Lower lobe of right lung (tissue), 2 donors: ENCODE measurements at regions not wholly inside any gene's neighbourhood (a gene's known extent, or its start where the extent isn't known, plus 50 kb on each side); places are given as distances from the start of the nearest gene placed in this dataset.

Source experiments
- ATAC-seq, 2 donors: fragments of 200-7000 bp; cut with Tn5 transposase; one replicate each; pipeline ENCODE4 v1.9.1; 2020 to 2022; ENCODE audit warnings: mild to moderate bottlenecking in 2 of 2, moderate library complexity in 2 of 2
- DNase-seq: peaks from one replicate; pipeline ENCODE4 v3.0.0-alpha.2; 2020
- H3K27ac ChIP-seq: fragments of 200-600 bp; one replicate; pipeline ENCODE4 v1.8.0; 2022
- H3K27me3 ChIP-seq: fragments of 200-600 bp; one replicate; pipeline ENCODE4 v1.8.0; 2022; ENCODE audit warnings: low read depth
- H3K36me3 ChIP-seq: fragments of 200-600 bp; one replicate; pipeline ENCODE4 v1.8.0; 2022; ENCODE audit warnings: mild to moderate bottlenecking
- H3K4me1 ChIP-seq: fragments of 200-600 bp; one replicate; pipeline ENCODE4 v1.8.0; 2022
- H3K4me3 ChIP-seq: fragments of 200-600 bp; one replicate; pipeline ENCODE4 v1.8.0; 2022; ENCODE audit warnings: mild to moderate bottlenecking
- H3K9me3 ChIP-seq: fragments of 200-600 bp; one replicate; pipeline ENCODE4 v1.8.0; 2022
- CTCF ChIP-seq: fragments of 200-600 bp; IDR thresholded peaks from one replicate; pipeline ENCODE4 v1.8.0; 2022; ENCODE audit warnings: antibody characterized with exemption, mild to moderate bottlenecking
- intact Hi-C: fragments of 100-400 bp; cut with DNase I; formaldehyde crosslinking; loops from one replicate; pipeline ENCODE4 v1.11.0; 2022
- donor health status: DM: no; HTN: yes; CAD: no; lungs with severe emphysema.

- H3K4me3 ChIP-seq: no peak overlapping the region
- H3K4me1 ChIP-seq: no peaks in the 10 kb centered on the region
- H3K36me3 ChIP-seq: no peaks in the 10 kb centered on the region
- ATAC-seq (no peak), DNase-seq (no peak)
- H3K9me3 ChIP-seq: no peaks in the 10 kb centered on the region
- H3K27me3 ChIP-seq: no peaks in the 10 kb centered on the region
- H3K27ac ChIP-seq: no peak overlapping the region
- intact Hi-C loops: no loop called here
- TF ChIP-seq CTCF: no peak
Measured at GRCh38 chr6:814378-815347, 121.7 kb upstream of the EXOC2 start.

DNA sequence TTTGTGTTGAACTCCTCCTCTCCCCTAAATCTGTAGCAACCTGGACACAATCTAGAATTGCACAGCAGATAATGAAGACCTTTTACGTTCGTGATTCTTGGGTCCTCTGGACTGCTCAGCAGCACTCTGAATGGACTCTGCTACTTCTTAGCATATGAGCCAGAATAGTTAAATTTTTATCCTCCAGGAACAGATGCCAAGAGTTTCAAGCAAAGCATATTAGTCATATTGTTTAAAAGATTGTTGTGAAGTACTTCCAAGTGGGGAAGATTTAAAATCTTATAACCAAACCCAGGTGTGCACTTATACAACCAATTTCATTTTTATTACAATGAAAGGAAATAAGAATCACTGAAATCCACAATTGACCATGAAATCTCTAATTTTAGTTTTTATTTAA, 118.9 kb upstream of the EXOC2 start:
- H3K27ac ChIP-seq: no peak overlapping the region
- no peak for DNase-seq
- no peaks in the 10 kb centered on the region for H3K27me3 ChIP-seq
- no peaks in the 10 kb centered on the region for H3K9me3 ChIP-seq
- H3K36me3 ChIP-seq: no peaks in the 10 kb centered on the region
- H3K4me1 ChIP-seq: no peaks in the 10 kb centered on the region
- no peak overlapping the region for H3K4me3 ChIP-seq
- TF ChIP-seq CTCF: no peak
- intact Hi-C loops: no loop called here
- ATAC-seq: no peak

DNA sequence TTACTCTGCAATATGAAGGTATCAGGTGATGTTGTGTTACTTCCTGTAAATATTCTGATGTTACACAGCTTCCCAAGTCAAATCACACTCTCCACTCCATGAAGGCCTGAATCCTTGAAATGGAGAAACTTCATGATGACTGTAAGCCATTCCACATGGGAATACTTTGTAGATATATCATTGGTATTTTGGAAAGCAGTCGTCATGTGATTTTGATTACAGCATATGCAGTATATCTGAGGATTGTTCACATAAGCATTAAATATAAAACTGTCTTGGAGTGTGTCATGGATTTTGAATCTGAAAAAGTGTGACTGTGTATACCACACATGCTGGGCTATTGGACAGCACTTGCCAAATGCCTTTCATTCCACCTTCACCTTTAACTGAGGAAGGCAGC, 118.3 kb upstream of the EXOC2 start:
- ATAC-seq: no peak
- no peak overlapping the region for H3K4me3 ChIP-seq
- no peaks in the 10 kb centered on the region for H3K27me3 ChIP-seq
- H3K9me3 ChIP-seq: no peaks in the 10 kb centered on the region
- no peak overlapping the region for H3K27ac ChIP-seq
- intact Hi-C loops: no loop called here
- H3K4me1 ChIP-seq: no peaks in the 10 kb centered on the region
- no peak for DNase-seq
- no peak for TF ChIP-seq CTCF
- H3K36me3 ChIP-seq: no peaks in the 10 kb centered on the region

- Histone ChIP-seq H3K36me3 (no peaks in the 10 kb centered on the region), H3K4me3 (no peak overlapping the region), H3K27ac (no peak overlapping the region), H3K9me3 (no peaks in the 10 kb centered on the region), H3K27me3 (no peaks in the 10 kb centered on the region), H3K4me1 (no peaks in the 10 kb centered on the region)
- TF ChIP-seq CTCF: no peak
- DNase-seq (no peak), ATAC-seq (no peak)
- intact Hi-C loops: no loop called here
Measured at GRCh38 chr6:804771-805170, 111.8 kb upstream of the EXOC2 start.

GRCh38 chr6:804317-804716, 111.4 kb upstream of the EXOC2 start:
- intact Hi-C loops: no loop called here
- H3K36me3 ChIP-seq: no peaks in the 10 kb centered on the region
- H3K4me1 ChIP-seq: no peaks in the 10 kb centered on the region
- no peak overlapping the region for H3K27ac ChIP-seq
- TF ChIP-seq CTCF: no peak
- ATAC-seq: no peak
- no peaks in the 10 kb centered on the region for H3K9me3 ChIP-seq
- no peaks in the 10 kb centered on the region for H3K27me3 ChIP-seq
- no peak overlapping the region for H3K4me3 ChIP-seq
- DNase-seq: no peak
